HepG2 (cell line): ENCODE measurements at regions not wholly inside any gene's neighbourhood (a gene's known extent, or its start where the extent isn't known, plus 50 kb on each side); places are given as distances from the start of the nearest gene placed in this dataset.

ENCODE experiments used
- CREM ChIP-seq, 2 experiments: sonication (generic) in 1 of 2; formaldehyde crosslinking in 1 of 2; IDR thresholded peaks; 2 replicates each; pipeline versions ENCODE4 v1.4.0 to v1.6.1; 2016 to 2020; ENCODE audit warnings: antibody characterized with exemption in 1 of 2, mild to moderate bottlenecking in 1 of 2, missing genetic modification reagents in 1 of 2
- NKX3-1 ChIP-seq: sonication (generic); formaldehyde crosslinking; IDR thresholded peaks from 2 replicates; pipeline ENCODE4 v1.5.0; 2020; ENCODE audit warnings: missing genetic modification reagents
- RCOR2 ChIP-seq: IDR thresholded peaks from 2 replicates; pipeline ENCODE4 v1.6.1; 2016; ENCODE audit warnings: missing biosample characterization, missing genetic modification reagents
- REST ChIP-seq, 2 experiments: IDR thresholded peaks; 2 replicates each; pipeline ENCODE4 v1.6.1; 2011 to 2012; ENCODE audit warnings: low read length in 2 of 2, borderline replicate concordance in 1 of 2, low read depth in 1 of 2, mild to moderate bottlenecking in 1 of 2, moderate library complexity in 1 of 2
- SOX5 ChIP-seq: IDR thresholded peaks from 2 replicates; pipeline ENCODE4 v1.6.1; 2016; ENCODE audit warnings: borderline replicate concordance
- SRY ChIP-seq: sonication (generic); formaldehyde crosslinking; IDR thresholded peaks from 2 replicates; pipeline ENCODE4 v1.8.0; 2022; ENCODE audit warnings: mild to moderate bottlenecking, missing genetic modification reagents
- ZBTB20 ChIP-seq: sonication (generic); formaldehyde crosslinking; IDR thresholded peaks from 2 replicates; pipeline ENCODE4 v1.8.1; 2023; ENCODE audit warnings: missing genetic modification reagents, low read depth, mild to moderate bottlenecking, borderline replicate concordance
- ZNF256 ChIP-seq: sonication (generic); formaldehyde crosslinking; conservative IDR thresholded peaks from 2 replicates; pipeline ENCODE4 v1.4.0; 2020; ENCODE audit warnings: missing genetic modification reagents
- ZNF274 ChIP-seq: sonication (generic); formaldehyde crosslinking; IDR thresholded peaks from 2 replicates; pipeline ENCODE4 v1.5.1; 2020; ENCODE audit warnings: mild to moderate bottlenecking, missing genetic modification reagents
- ZNF318 ChIP-seq: sonication (generic); formaldehyde crosslinking; IDR thresholded peaks from 2 replicates; pipeline ENCODE4 v1.4.0; 2020; ENCODE audit warnings: mild to moderate bottlenecking, missing genetic modification reagents
- ZNF547 ChIP-seq: sonication (generic); formaldehyde crosslinking; IDR thresholded peaks from 2 replicates; pipeline ENCODE4 v1.5.1; 2020; ENCODE audit warnings: mild to moderate bottlenecking, missing genetic modification reagents
- ZNF580 ChIP-seq: IDR thresholded peaks from 2 replicates; pipeline ENCODE4 v1.6.1; 2016; ENCODE audit warnings: low read depth, borderline replicate concordance
- ZNF639 ChIP-seq: conservative IDR thresholded peaks from 2 replicates; pipeline ENCODE4 v1.6.1; 2018; ENCODE audit warnings: missing genetic modification reagents

- no peak for TF ChIP-seq ZNF639 (CRISPR knock-in tag)
- peak; percentile 93 for TF ChIP-seq ZBTB20 (CRISPR knock-in tag)
- TF ChIP-seq NKX3-1 = peak; percentile 81; the same call in 1 of the 2 replicates
- no peak for TF ChIP-seq ZNF274 (CRISPR knock-in tag)
- no peak for TF ChIP-seq ZNF318 (CRISPR knock-in tag)
- TF ChIP-seq SOX5 (CRISPR knock-in tag) = peak; percentile 94
- peak; percentile 87 for TF ChIP-seq CREM (IDR thresholded peaks at IDR 0.05)
- no peak for TF ChIP-seq CREM (CRISPR knock-in tag; IDR thresholded peaks at IDR 0.05)
- TF ChIP-seq SRY = no peak
- TF ChIP-seq RCOR2 = peak; percentile 86
- no peak for TF ChIP-seq ZNF256 (CRISPR knock-in tag)
- TF ChIP-seq REST (IDR thresholded peaks at IDR 0.05; ENCODE audit: borderline replicate concordance in 1 of 2, low read depth in 1 of 2, low read length in 2 of 2) = peak in 1 of 2 experiments; percentile 79; a peak in 2 of 4 replicates
- no peak for TF ChIP-seq ZNF547 (CRISPR knock-in tag)
- TF ChIP-seq ZNF580 = peak; percentile 49; the same call in 1 of the 2 replicates
These were observed 265.1 kb upstream of the SIX2 start (continued) for GRCh38 chr2:45274250-45274926.
